ENCODE measurements at regions not wholly inside any gene's neighbourhood (a gene's known extent, or its start where the extent isn't known, plus 50 kb on each side); places are given as distances from the start of the nearest gene placed in this dataset.

- no peak for FAIRE-seq
Observed at GRCh38 chrX:78213331-78213730, 73.9 kb upstream of the TAF9B start.

GRCh38 chrX:78199851-78200250 is 60.4 kb upstream of the TAF9B start:
- peak; percentile 30 for FAIRE-seq

Data from G401.6 (cell line).